Hepatocyte (in vitro differentiated cells): ENCODE measurements at regions not wholly inside any gene's neighbourhood (a gene's known extent, or its start where the extent isn't known, plus 50 kb on each side); places are given as distances from the start of the nearest gene placed in this dataset.

Experiments
- EZH2 ChIP-seq: fragments of 200-600 bp; sonication (generic); IDR thresholded peaks from 2 replicates; pipeline ENCODE4 v1.6.1; 2016; ENCODE audit warnings: antibody characterized with exemption, mild to moderate bottlenecking, borderline replicate concordance
- EZH2phosphoT487 ChIP-seq: fragments of 200-600 bp; sonication (generic); IDR thresholded peaks from one replicate; pipeline ENCODE4 v1.6.1; 2018; ENCODE audit warnings: antibody characterized with exemption, mild to moderate bottlenecking, low read depth, moderate library complexity; ENCODE audit not compliant: unreplicated experiment, severe bottlenecking
- TF ChIP-seq, protein P1 (sequence below): fragments of 200-600 bp; sonication (generic); IDR thresholded peaks from 2 replicates; pipeline ENCODE4 v1.5.1; 2016; ENCODE audit warnings: antibody characterized with exemption, mild to moderate bottlenecking; ENCODE audit not compliant: poor library complexity

DNA sequence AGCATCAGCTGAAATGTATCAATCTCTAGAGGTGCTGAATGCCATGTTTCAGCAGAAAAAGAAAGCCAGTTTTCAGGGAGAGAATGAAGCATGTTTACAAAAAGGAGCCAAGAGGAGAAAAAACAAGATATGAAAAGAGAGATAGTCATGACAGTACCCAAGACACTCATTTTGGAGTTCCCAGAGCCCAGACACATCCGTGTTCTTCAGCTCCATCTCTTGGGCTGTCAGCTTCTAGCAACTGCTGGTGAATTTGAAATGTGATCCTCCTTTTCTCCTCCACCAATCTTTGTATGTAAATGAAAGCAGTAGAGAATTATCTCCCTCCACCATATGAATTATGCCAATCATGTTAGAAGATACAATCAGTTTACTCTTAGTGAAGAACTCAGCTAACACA is 93.0 kb upstream of the SLC25A36 start:
- TF ChIP-seq EZH2phosphoT487 (no peak), EZH2 (no peak)
- TF ChIP-seq, protein P1, sequence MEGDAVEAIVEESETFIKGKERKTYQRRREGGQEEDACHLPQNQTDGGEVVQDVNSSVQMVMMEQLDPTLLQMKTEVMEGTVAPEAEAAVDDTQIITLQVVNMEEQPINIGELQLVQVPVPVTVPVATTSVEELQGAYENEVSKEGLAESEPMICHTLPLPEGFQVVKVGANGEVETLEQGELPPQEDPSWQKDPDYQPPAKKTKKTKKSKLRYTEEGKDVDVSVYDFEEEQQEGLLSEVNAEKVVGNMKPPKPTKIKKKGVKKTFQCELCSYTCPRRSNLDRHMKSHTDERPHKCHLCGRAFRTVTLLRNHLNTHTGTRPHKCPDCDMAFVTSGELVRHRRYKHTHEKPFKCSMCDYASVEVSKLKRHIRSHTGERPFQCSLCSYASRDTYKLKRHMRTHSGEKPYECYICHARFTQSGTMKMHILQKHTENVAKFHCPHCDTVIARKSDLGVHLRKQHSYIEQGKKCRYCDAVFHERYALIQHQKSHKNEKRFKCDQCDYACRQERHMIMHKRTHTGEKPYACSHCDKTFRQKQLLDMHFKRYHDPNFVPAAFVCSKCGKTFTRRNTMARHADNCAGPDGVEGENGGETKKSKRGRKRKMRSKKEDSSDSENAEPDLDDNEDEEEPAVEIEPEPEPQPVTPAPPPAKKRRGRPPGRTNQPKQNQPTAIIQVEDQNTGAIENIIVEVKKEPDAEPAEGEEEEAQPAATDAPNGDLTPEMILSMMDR = no peak
